Tibial nerve (tissue), 4 donors: ENCODE measurements at regions not wholly inside any gene's neighbourhood (a gene's known extent, or its start where the extent isn't known, plus 50 kb on each side); places are given as distances from the start of the nearest gene placed in this dataset.

Experiments used
- CTCF ChIP-seq, 5 experiments: fragments of 200-600 bp in 3 of 5; fragments of 450-650 bp in 2 of 5; sonication (generic) in 3 of 5; IDR thresholded peaks; one replicate each; pipeline ENCODE4 v1.5.1; 2016 to 2019; ENCODE audit warnings: antibody characterized with exemption in 5 of 5, mild to moderate bottlenecking in 3 of 5, moderate library complexity in 2 of 5
- EP300 ChIP-seq, 2 donors: sonication (generic); formaldehyde crosslinking; IDR thresholded peaks; one replicate each; pipeline ENCODE4 v1.6.1; 2017; ENCODE audit warnings: antibody characterized with exemption in 2 of 2, mild to moderate bottlenecking in 1 of 2
- POLR2A ChIP-seq, 2 donors: fragments of 450-650 bp; IDR thresholded peaks; one replicate each; pipeline ENCODE4 v1.6.1; 2017; ENCODE audit warnings: antibody characterized with exemption in 2 of 2, mild to moderate bottlenecking in 2 of 2, moderate library complexity in 2 of 2

- TF ChIP-seq POLR2A (IDR thresholded peaks at IDR 0.05) = no peak
- no peak for TF ChIP-seq CTCF (IDR thresholded peaks at IDR 0.05)
- no peak for TF ChIP-seq EP300 (IDR thresholded peaks at IDR 0.05)
Observed at GRCh38 chr14:94933486-94933885, 163.6 kb upstream of the GSC start.
